A673 (cell line): ENCODE measurements at regions not wholly inside any gene's neighbourhood (a gene's known extent, or its start where the extent isn't known, plus 50 kb on each side); places are given as distances from the start of the nearest gene placed in this dataset.

Source experiments
- BruUV-seq: library from RNA; stranded (reverse); fragments of 400-500 nt; replicated peaks from 2 replicates; lab custom pipeline; 2021; lab: Mats Ljungman, UMichigan
- CTCF ChIA-PET: fragments of 300-600 bp; sonication (Branson Sonifier 250); formaldehyde crosslinking; loops from one replicate; lab custom pipeline; 2022; ENCODE audit warnings: antibody characterized with exemption; lab: Charles Lee
- POLR2A ChIA-PET: fragments of 300-600 bp; sonication (Branson Sonifier 250); formaldehyde crosslinking; loops from one replicate; lab custom pipeline; 2022; ENCODE audit warnings: antibody characterized with exemption; ENCODE audit not compliant: low non-redundant PET; lab: Charles Lee
- DNase-seq: peaks from one replicate; pipeline ENCODE4 v3.0.0-alpha.2; 2015; ENCODE audit warnings: low spot score
- H3K27ac ChIP-seq: fragments of 200-600 bp; sonication (generic); 2 replicates; pipeline ENCODE4 v1.5.1; 2016; ENCODE audit warnings: mixed run types, low read depth, mild to moderate bottlenecking, mixed read lengths, antibody characterized with exemption, low read length; ENCODE audit not compliant: poor library complexity, severe bottlenecking
- H3K27me3 ChIP-seq: fragments of 200-600 bp; sonication (generic); replicated peaks from 2 replicates; pipeline ENCODE4 v1.6.1; 2017; ENCODE audit warnings: mixed run types, low read depth, mild to moderate bottlenecking, mixed read lengths, antibody characterized with exemption, low read length; ENCODE audit not compliant: insufficient read depth, poor library complexity
- H3K36me3 ChIP-seq: fragments of 200-600 bp; sonication (generic); 2 replicates; pipeline ENCODE4 v1.6.1; 2016; ENCODE audit warnings: mixed run types, mild to moderate bottlenecking, mixed read lengths, antibody characterized with exemption, low read length; ENCODE audit not compliant: insufficient read depth, poor library complexity, severe bottlenecking
- H3K4me1 ChIP-seq: fragments of 200-600 bp; sonication (generic); 2 replicates; pipeline ENCODE4 v1.6.1; 2017; ENCODE audit warnings: mixed run types, mild to moderate bottlenecking, mixed read lengths, antibody characterized with exemption, low read length; ENCODE audit not compliant: insufficient read depth, poor library complexity, severe bottlenecking
- H3K4me3 ChIP-seq: fragments of 200-600 bp; sonication (generic); 2 replicates; pipeline ENCODE4 v1.5.1; 2016; ENCODE audit warnings: low read depth, mixed run types, mild to moderate bottlenecking, mixed read lengths, low read length; ENCODE audit not compliant: poor library complexity, severe bottlenecking
- H3K9me3 ChIP-seq: fragments of 200-600 bp; sonication (generic); 2 replicates; pipeline ENCODE4 v1.6.1; 2016; ENCODE audit warnings: mixed run types, low read depth, mild to moderate bottlenecking, mixed read lengths, antibody characterized with exemption, low read length; ENCODE audit not compliant: poor library complexity, severe bottlenecking
- CTCF ChIP-seq: fragments of 300-800, 200-600 bp; sonication (generic); conservative IDR thresholded peaks from 2 replicates; pipeline ENCODE4 v1.5.1; 2017; ENCODE audit warnings: low read depth, mild to moderate bottlenecking, antibody characterized with exemption, low read length, moderate library complexity, mixed read lengths
- EZH2 ChIP-seq: fragments of 200-600 bp; sonication (generic); IDR thresholded peaks from 2 replicates; pipeline ENCODE4 v1.6.1; 2017; ENCODE audit warnings: borderline replicate concordance, low read depth, mild to moderate bottlenecking, mixed read lengths, antibody characterized with exemption, low read length; ENCODE audit not compliant: poor library complexity, severe bottlenecking
- intact Hi-C: fragments of 100-400 bp; cut with micrococcal nuclease; formaldehyde crosslinking; loops from one replicate; pipeline ENCODE4 v1.10.0; 2022; ENCODE audit not compliant: unreplicated experiment

GRCh38 chr21:25080141-25080540, 527.1 kb downstream of the MRPL39 start:
- H3K36me3 ChIP-seq = no peaks in the 10 kb centered on the region
- POLR2A ChIA-PET = interaction anchor here (0.6 kb wide), 1 partner anchor 31 kb away, joined by 3 read pairs; no protein-coding TSS in a partner anchor
- intact Hi-C loops = no loop called here
- no TSS peak for BruUV-seq
- DNase-seq = no peak
- no peak overlapping the region for H3K27ac ChIP-seq
- no peak overlapping the region for H3K4me3 ChIP-seq
- no peaks in the 10 kb centered on the region for H3K27me3 ChIP-seq
- no peaks in the 10 kb centered on the region for H3K4me1 ChIP-seq
- no peaks in the 10 kb centered on the region for H3K9me3 ChIP-seq
- TF ChIP-seq EZH2 (no peak), CTCF (no peak)
- CTCF ChIA-PET = no interaction called here

GRCh38 chr21:25079053-25079452, 528.2 kb downstream of the MRPL39 start:
- POLR2A ChIA-PET = no interaction called here
- DNase-seq = no peak
- CTCF ChIA-PET = no interaction called here
- no peaks in the 10 kb centered on the region for H3K9me3 ChIP-seq
- no peak overlapping the region for H3K27ac ChIP-seq
- TF ChIP-seq CTCF (no peak), EZH2 (no peak)
- H3K4me3 ChIP-seq = no peak overlapping the region
- H3K36me3 ChIP-seq = no peaks in the 10 kb centered on the region
- no peaks in the 10 kb centered on the region for H3K27me3 ChIP-seq
- H3K4me1 ChIP-seq = no peaks in the 10 kb centered on the region
- no TSS peak for BruUV-seq
- intact Hi-C loops = no loop called here

GRCh38 chr21:25062061-25062460, 545.2 kb downstream of the MRPL39 start:
- peak; percentile 6 for DNase-seq
- peaks cover 6% of the 10 kb centered on the region for H3K9me3 ChIP-seq
- H3K27ac ChIP-seq = no peak overlapping the region
- no peaks in the 10 kb centered on the region for H3K36me3 ChIP-seq
- CTCF ChIA-PET = no interaction called here
- TF ChIP-seq EZH2 = no peak
- no peak for TF ChIP-seq CTCF
- H3K4me1 ChIP-seq = no peaks in the 10 kb centered on the region
- H3K4me3 ChIP-seq = no peak overlapping the region
- no peaks in the 10 kb centered on the region for H3K27me3 ChIP-seq
- POLR2A ChIA-PET = no interaction called here
- intact Hi-C loops = no loop called here
- BruUV-seq = no TSS peak
